Neural crest cell (in vitro differentiated cells): ENCODE measurements at regions not wholly inside any gene's neighbourhood (a gene's known extent, or its start where the extent isn't known, plus 50 kb on each side); places are given as distances from the start of the nearest gene placed in this dataset.

Source experiments
- DNase-seq: peaks from one replicate; pipeline ENCODE4 v3.0.0; 2021; ENCODE audit warnings: low read depth, mixed read lengths, low spot score
- H3K27ac Mint-ChIP-seq: one replicate; pipeline ENCODE4 v1.8.0; 2021; ENCODE audit warnings: mild to moderate bottlenecking, mixed read lengths; ENCODE audit not compliant: unreplicated experiment
- H3K27me3 Mint-ChIP-seq: 2 replicates; pipeline ENCODE4 v1.8.0; 2021; ENCODE audit warnings: low read depth, mild to moderate bottlenecking, mixed read lengths
- H3K36me3 Mint-ChIP-seq: 2 replicates; pipeline ENCODE4 v1.8.0; 2021; ENCODE audit warnings: low read depth, mild to moderate bottlenecking, mixed read lengths
- H3K4me1 Mint-ChIP-seq: 2 replicates; pipeline ENCODE4 v1.8.0; 2021; ENCODE audit warnings: mixed read lengths
- H3K4me3 Mint-ChIP-seq: one replicate; pipeline ENCODE4 v1.8.0; 2021; ENCODE audit warnings: mild to moderate bottlenecking, mixed read lengths
- H3K9me3 Mint-ChIP-seq: 2 replicates; pipeline ENCODE4 v1.8.0; 2021; ENCODE audit warnings: mixed read lengths
- TF ChIP-seq, protein P1 (sequence below): fragments of 200-600 bp; sonication (generic); conservative IDR thresholded peaks from 2 replicates; pipeline ENCODE4 v1.5.0; 2021; ENCODE audit warnings: antibody characterized with exemption, mild to moderate bottlenecking

DNA sequence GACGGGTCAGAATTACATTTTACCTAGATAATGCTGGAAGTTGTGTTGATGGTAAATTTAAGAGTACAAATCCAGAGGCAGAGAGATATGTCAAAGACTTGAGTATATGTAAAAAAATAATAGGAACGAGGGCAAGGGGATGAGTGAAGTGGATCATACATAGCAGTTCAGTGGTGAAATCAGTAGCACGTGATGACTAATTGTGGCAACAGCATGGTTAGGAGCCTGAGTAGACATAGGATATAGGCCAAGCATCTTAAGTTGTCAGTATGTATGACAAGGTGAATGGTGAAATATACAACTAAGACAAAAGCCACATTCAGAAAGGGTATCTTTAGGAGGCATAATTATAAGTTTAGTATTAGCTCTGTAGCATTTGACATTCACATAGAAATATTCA lies 826.5 kb upstream of the PIK3C3 start:
- H3K27me3 Mint-ChIP-seq: no peaks in the 10 kb centered on the region
- no peaks in the 10 kb centered on the region for H3K36me3 Mint-ChIP-seq
- peaks cover 2% of the 10 kb centered on the region for H3K9me3 Mint-ChIP-seq
- no peak overlapping the region for H3K27ac Mint-ChIP-seq
- H3K4me1 Mint-ChIP-seq: no peaks in the 10 kb centered on the region
- TF ChIP-seq, protein P1, sequence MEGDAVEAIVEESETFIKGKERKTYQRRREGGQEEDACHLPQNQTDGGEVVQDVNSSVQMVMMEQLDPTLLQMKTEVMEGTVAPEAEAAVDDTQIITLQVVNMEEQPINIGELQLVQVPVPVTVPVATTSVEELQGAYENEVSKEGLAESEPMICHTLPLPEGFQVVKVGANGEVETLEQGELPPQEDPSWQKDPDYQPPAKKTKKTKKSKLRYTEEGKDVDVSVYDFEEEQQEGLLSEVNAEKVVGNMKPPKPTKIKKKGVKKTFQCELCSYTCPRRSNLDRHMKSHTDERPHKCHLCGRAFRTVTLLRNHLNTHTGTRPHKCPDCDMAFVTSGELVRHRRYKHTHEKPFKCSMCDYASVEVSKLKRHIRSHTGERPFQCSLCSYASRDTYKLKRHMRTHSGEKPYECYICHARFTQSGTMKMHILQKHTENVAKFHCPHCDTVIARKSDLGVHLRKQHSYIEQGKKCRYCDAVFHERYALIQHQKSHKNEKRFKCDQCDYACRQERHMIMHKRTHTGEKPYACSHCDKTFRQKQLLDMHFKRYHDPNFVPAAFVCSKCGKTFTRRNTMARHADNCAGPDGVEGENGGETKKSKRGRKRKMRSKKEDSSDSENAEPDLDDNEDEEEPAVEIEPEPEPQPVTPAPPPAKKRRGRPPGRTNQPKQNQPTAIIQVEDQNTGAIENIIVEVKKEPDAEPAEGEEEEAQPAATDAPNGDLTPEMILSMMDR: no peak
- H3K4me3 Mint-ChIP-seq: no peak overlapping the region
- no peak for DNase-seq

DNA sequence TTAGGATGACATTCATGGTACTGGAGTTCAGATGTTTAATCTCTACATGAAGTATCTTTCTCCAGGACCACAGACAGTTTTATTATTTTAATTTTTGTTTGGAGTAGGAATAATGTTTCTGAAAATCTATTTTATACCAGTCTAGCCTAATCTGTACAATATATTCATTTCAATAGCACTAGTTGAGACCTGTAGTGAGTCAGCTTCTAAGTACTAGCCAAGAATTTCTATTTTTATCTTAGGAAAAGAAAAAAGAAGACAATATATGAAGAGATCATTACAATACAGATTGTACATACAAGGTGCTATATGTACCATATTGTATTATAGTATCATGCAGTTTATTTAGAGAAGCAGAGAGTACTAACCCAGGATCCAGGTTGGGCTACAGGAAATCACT lies 826.9 kb upstream of the PIK3C3 start:
- no peak for DNase-seq
- TF ChIP-seq, protein P1: no peak
- Mint-ChIP-seq H3K27me3 (no peaks in the 10 kb centered on the region), H3K4me3 (no peak overlapping the region), H3K27ac (no peak overlapping the region), H3K36me3 (no peaks in the 10 kb centered on the region), H3K9me3 (peaks cover 2% of the 10 kb centered on the region), H3K4me1 (no peaks in the 10 kb centered on the region)

DNA sequence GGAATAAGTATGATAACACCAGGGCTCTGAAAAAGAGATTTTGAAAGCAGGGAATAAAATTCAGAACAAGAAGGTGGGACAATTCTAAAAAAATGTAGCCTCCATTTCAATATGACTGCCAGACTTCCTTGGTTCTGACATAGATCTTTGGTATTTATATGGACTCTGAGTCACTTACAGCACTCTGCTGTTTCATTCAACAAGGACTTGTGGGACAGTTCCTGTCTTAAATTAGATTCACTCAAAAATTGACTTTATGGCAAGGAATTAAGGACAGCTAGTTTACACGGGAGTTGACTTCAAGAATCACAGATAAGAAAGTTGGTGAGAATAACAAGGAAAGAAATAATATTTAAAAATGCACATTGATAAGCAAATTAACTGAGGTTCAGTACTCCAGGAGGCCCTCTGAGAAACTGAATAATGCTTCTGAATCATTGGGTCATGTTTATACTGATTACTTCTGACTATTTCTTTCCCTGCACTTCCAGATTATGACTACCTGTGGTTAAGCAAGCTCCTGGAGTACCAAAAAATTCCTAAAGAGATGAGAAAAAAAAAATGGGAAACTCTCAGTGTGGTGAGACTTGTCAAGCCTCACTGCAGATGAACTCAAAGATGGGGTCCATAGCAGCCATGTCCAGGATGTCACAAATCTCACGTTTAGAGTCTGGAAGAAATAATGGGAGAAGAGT lies 828.3 kb upstream of the PIK3C3 start:
- H3K4me1 Mint-ChIP-seq: no peaks in the 10 kb centered on the region
- no peaks in the 10 kb centered on the region for H3K27me3 Mint-ChIP-seq
- peaks cover 2% of the 10 kb centered on the region for H3K9me3 Mint-ChIP-seq
- H3K4me3 Mint-ChIP-seq: no peak overlapping the region
- H3K36me3 Mint-ChIP-seq: no peaks in the 10 kb centered on the region
- TF ChIP-seq, protein P1: no peak
- no peak overlapping the region for H3K27ac Mint-ChIP-seq
- no peak for DNase-seq

DNA sequence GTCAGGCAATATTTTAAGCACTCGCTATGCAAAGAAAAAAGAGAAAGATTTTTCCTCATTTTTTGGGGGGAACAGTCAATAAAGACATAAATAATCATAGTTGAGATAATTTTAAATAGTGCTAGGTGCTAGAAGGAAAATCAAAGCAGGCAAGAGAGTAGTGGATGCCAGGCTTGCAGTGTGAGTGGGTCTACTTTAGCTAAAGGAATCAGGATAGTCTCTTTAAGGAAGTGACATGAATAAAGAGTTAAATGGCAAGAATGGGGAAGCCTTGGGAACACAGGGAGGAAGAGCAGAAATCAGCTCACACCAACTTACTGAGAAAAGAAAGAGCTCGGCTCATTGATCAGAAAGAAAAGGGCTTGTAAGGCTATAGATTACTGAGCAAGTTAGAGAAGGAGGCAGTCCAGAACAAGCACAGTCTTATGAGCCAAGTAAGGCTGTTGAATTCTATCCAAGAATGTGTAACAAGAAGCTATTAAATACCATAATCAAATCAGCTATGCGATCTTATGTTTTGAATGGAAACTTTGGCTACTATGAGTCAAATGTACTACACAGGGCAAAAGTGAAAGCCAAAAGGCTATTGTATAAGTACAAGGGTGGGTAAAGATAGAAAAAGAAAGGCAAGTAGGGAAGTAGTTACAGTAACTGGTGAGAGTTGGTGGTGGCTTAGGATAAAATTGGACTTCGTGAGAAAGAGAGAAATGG lies 833.8 kb upstream of the PIK3C3 start:
- TF ChIP-seq, protein P1: no peak
- no peaks in the 10 kb centered on the region for H3K36me3 Mint-ChIP-seq
- H3K4me3 Mint-ChIP-seq: no peak overlapping the region
- no peaks in the 10 kb centered on the region for H3K4me1 Mint-ChIP-seq
- H3K27me3 Mint-ChIP-seq: no peaks in the 10 kb centered on the region
- H3K27ac Mint-ChIP-seq: no peak overlapping the region
- no peaks in the 10 kb centered on the region for H3K9me3 Mint-ChIP-seq
- DNase-seq: no peak

DNA sequence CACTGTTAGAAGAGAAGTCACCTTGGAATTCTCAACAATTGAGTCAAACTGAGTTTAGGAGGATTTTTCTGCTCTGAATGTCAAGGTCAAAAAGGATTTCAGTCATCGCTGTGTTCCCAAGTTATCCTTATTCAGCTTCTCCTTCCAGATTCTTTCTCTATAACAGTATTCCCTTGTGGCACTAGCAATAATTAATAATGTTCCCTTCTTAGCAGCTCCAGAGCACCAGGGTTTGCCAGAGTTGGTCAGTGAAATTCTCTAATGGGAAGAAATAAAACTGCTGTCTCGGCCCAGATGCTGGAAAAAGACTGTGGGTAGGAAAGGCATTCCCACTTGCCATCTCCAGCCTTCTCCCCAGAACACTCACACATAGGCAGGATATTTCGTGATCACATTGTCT lies 836.0 kb upstream of the PIK3C3 start:
- H3K27ac Mint-ChIP-seq: no peak overlapping the region
- H3K9me3 Mint-ChIP-seq: no peaks in the 10 kb centered on the region
- H3K4me1 Mint-ChIP-seq: peaks cover 3% of the 10 kb centered on the region
- no peaks in the 10 kb centered on the region for H3K36me3 Mint-ChIP-seq
- H3K4me3 Mint-ChIP-seq: no peak overlapping the region
- TF ChIP-seq, protein P1: no peak
- H3K27me3 Mint-ChIP-seq: no peaks in the 10 kb centered on the region
- DNase-seq: no peak
